Nucleus accumbens (tissue), 56 donors: ENCODE measurements at regions not wholly inside any gene's neighbourhood (a gene's known extent, or its start where the extent isn't known, plus 50 kb on each side); places are given as distances from the start of the nearest gene placed in this dataset.
"Not testable (repeated sequence)": the region's sequence is repeated elsewhere in the genome, so short reads cannot be mapped to it uniquely, and the experiment has no call there.

Experiments
- DNase-seq, 56 donors: peaks; one replicate each; lab custom pipeline; 2025; lab: John Stamatoyannopoulos, UW

GRCh38 chr9:108070861-108071260 is 581.3 kb upstream of the KLF4 start:
- DNase-seq, result no peak

- no peak for DNase-seq
Measured at GRCh38 chr9:108069991-108070390, 580.4 kb upstream of the KLF4 start.

GRCh38 chr9:108062680-108063079 is 573.1 kb upstream of the KLF4 start:
- no peak for DNase-seq

- no peak for DNase-seq
Measured at GRCh38 chr9:108060175-108060574, 570.6 kb upstream of the KLF4 start.

GRCh38 chr9:108058135-108058814 is 568.7 kb upstream of the KLF4 start:
- DNase-seq, result no peak

GRCh38 chr9:108057421-108058134 is 568.0 kb upstream of the KLF4 start:
- DNase-seq, result no peak

GRCh38 chr9:108056805-108057386 is 567.3 kb upstream of the KLF4 start:
- DNase-seq, result no peak

GRCh38 chr9:108056084-108056804 is 566.7 kb upstream of the KLF4 start:
- DNase-seq, result no peak

GRCh38 chr9:108054131-108054630 is 564.6 kb upstream of the KLF4 start:
- DNase-seq, result no peak

GRCh38 chr9:108053555-108054061 is 564.0 kb upstream of the KLF4 start:
- peak in 4 of 56 donors; percentile 2 to 15 (median 10) for DNase-seq

- DNase-seq, result no peak
Measured at GRCh38 chr9:108052431-108053080, 563.0 kb upstream of the KLF4 start.

- DNase-seq, result no peak
Measured at GRCh38 chr9:108050894-108051293, 561.3 kb upstream of the KLF4 start.

- DNase-seq, result no peak
Measured at GRCh38 chr9:108049671-108050494, 560.3 kb upstream of the KLF4 start.

GRCh38 chr9:108049026-108049607 is 559.5 kb upstream of the KLF4 start:
- no peak for DNase-seq

- DNase-seq, result no peak
Measured at GRCh38 chr9:108048406-108049025, 558.9 kb upstream of the KLF4 start.

- not testable (repeated sequence) for DNase-seq
Measured at GRCh38 chr9:108047777-108048176, 558.2 kb upstream of the KLF4 start.

GRCh38 chr9:108047264-108047663 is 557.7 kb upstream of the KLF4 start:
- DNase-seq, result no peak

- no peak for DNase-seq
Measured at GRCh38 chr9:108045851-108046250, 556.3 kb upstream of the KLF4 start.
